Breast epithelium (tissue), 3 donors: ENCODE measurements at regions not wholly inside any gene's neighbourhood (a gene's known extent, or its start where the extent isn't known, plus 50 kb on each side); places are given as distances from the start of the nearest gene placed in this dataset.

Source experiments
- CTCF ChIP-seq, 3 donors: fragments of 450-650 bp; IDR thresholded peaks; one replicate each; pipeline ENCODE4 v1.5.1; 2016 to 2017; ENCODE audit warnings: antibody characterized with exemption in 3 of 3, mild to moderate bottlenecking in 3 of 3, moderate library complexity in 3 of 3
- POLR2AphosphoS5 ChIP-seq, 3 donors: sonication (generic); formaldehyde crosslinking; IDR thresholded peaks; one replicate each; pipeline ENCODE4 v1.6.1; 2017; ENCODE audit warnings: antibody characterized with exemption in 3 of 3

- TF ChIP-seq CTCF (IDR thresholded peaks at IDR 0.05) (no peak), POLR2AphosphoS5 (IDR thresholded peaks at IDR 0.05) (no peak)
Measured at GRCh38 chr6:111943266-111943665, 70.0 kb upstream of the FYN start.
